ENCODE measurements at regions not wholly inside any gene's neighbourhood (a gene's known extent, or its start where the extent isn't known, plus 50 kb on each side); places are given as distances from the start of the nearest gene placed in this dataset.

- CTCF ChIA-PET: interaction anchor here (0.7 kb wide), 1 partner anchor 9 kb away, joined by 3 read pairs; no protein-coding TSS in a partner anchor
- no peak for FAIRE-seq
- peaks cover 47% of the 10 kb centered on the region for H3K4me1 ChIP-seq
- POLR2A ChIA-PET: no interaction called here
- WGBS (ENCODE audit: missing lambda C conversion rate): 12% methylated on average over 3 of the region's 3 CpGs
- H3K4me2 ChIP-seq: peak overlapping the region; percentile 52
- DNase-seq (ENCODE audit: low read depth in 1 of 2, low spot score in 1 of 2): peak in 1 of 2 experiments; percentile 7
- peak in 1 of 2 experiments; percentile 42; a peak in 2 of 6 replicates for ATAC-seq
- no peak for TF ChIP-seq KDM1A (IDR thresholded peaks at IDR 0.05; ENCODE audit: low read depth)
- TF ChIP-seq FOXS1 (CRISPR knock-in tag; IDR thresholded peaks at IDR 0.05): no peak
- no peak for TF ChIP-seq NFE2L2 (conservative IDR thresholded peaks at IDR 0.05; ENCODE audit: low read length)
- no peak for TF ChIP-seq HOXB13 (CRISPR knock-in tag; IDR thresholded peaks at IDR 0.05; ENCODE audit: low read depth)
- TF ChIP-seq EHMT2 (IDR thresholded peaks at IDR 0.05; ENCODE audit: low read depth): no peak
- no peak for TF ChIP-seq PHF8 (IDR thresholded peaks at IDR 0.05; ENCODE audit: borderline replicate concordance, low read depth)
- TF ChIP-seq CBX2 (IDR thresholded peaks at IDR 0.05; ENCODE audit: borderline replicate concordance, low read depth): no peak
- no peak for TF ChIP-seq EP300 (IDR thresholded peaks at IDR 0.05)
- no peak for TF ChIP-seq KDM5A (IDR thresholded peaks at IDR 0.05)
- TF ChIP-seq FOSL2 (IDR thresholded peaks at IDR 0.05): peak; percentile 45; the same call in 1 of the 2 replicates
- TF ChIP-seq FOSL2 (CRISPR knock-in tag; IDR thresholded peaks at IDR 0.05): 0 out of 2 replicates have a peak, but pooled peaks have one; percentile 15
- no peak for TF ChIP-seq RNF2 (IDR thresholded peaks at IDR 0.05; ENCODE audit: borderline replicate concordance, low read depth)
- TF ChIP-seq PBX3 (IDR thresholded peaks at IDR 0.05): no peak
- TF ChIP-seq HDAC2 (IDR thresholded peaks at IDR 0.05): no peak
- TF ChIP-seq REST (IDR thresholded peaks at IDR 0.05): no peak
- TF ChIP-seq HOXB5 (CRISPR knock-in tag; IDR thresholded peaks at IDR 0.05): no peak
- TF ChIP-seq ELK1 (IDR thresholded peaks at IDR 0.05; ENCODE audit: low read depth, low read length): no peak
- no peak for TF ChIP-seq RCOR1 (IDR thresholded peaks at IDR 0.05; ENCODE audit: low read depth, low read length)
- no peak for TF ChIP-seq HOXA7 (CRISPR knock-in tag; IDR thresholded peaks at IDR 0.05)
- peak; percentile 67 for TF ChIP-seq JUNB (IDR thresholded peaks at IDR 0.05)
- TF ChIP-seq SREBF2 (IDR thresholded peaks at IDR 0.05): no peak
- no peak for TF ChIP-seq ZSCAN20 (CRISPR knock-in tag; IDR thresholded peaks at IDR 0.05)
- no peak for TF ChIP-seq CHD2 (IDR thresholded peaks at IDR 0.05; ENCODE audit: low read length, partially characterized antibody)
- TF ChIP-seq CTCF (IDR thresholded peaks at IDR 0.05): no peak
- TF ChIP-seq GATA3 (IDR thresholded peaks at IDR 0.05; ENCODE audit: borderline replicate concordance): peak; percentile 76
- no peak for TF ChIP-seq RFX5 (IDR thresholded peaks at IDR 0.05)
- no peak overlapping the region for H3K4me3 ChIP-seq
- H3K9me3 ChIP-seq: no peaks in the 10 kb centered on the region
- H3K27ac ChIP-seq: peak overlapping the region; percentile 45 to 61; a peak in 4 of 6 replicates
Observed at GRCh38 chr18:29157057-29157780, 980.3 kb upstream of the CDH2 start.
